HG03108 (cell line): ENCODE measurements at regions not wholly inside any gene's neighbourhood (a gene's known extent, or its start where the extent isn't known, plus 50 kb on each side); places are given as distances from the start of the nearest gene placed in this dataset.

Experiments used
- ATAC-seq: cut with Tn5 transposase; IDR thresholded peaks from one replicate; pipeline ENCODE4 v1.9.1; 2021; ENCODE audit warnings: moderate library complexity; ENCODE audit not compliant: unreplicated experiment

GRCh38 chr19:30318936-30319335 lies 53.2 kb upstream of the ZNF536 start:
- no peak for ATAC-seq

GRCh38 chr19:30319411-30319810 lies 52.8 kb upstream of the ZNF536 start:
- no peak for ATAC-seq

GRCh38 chr19:30319876-30320275 lies 52.3 kb upstream of the ZNF536 start:
- ATAC-seq: no peak

- no peak for ATAC-seq
Measured at GRCh38 chr19:30320466-30320865, 51.7 kb upstream of the ZNF536 start.

- no peak for ATAC-seq
Measured at GRCh38 chr19:30320916-30321315, 51.3 kb upstream of the ZNF536 start.
